GM12874 (cell line): ENCODE measurements at regions not wholly inside any gene's neighbourhood (a gene's known extent, or its start where the extent isn't known, plus 50 kb on each side); places are given as distances from the start of the nearest gene placed in this dataset.

ENCODE experiments used
- CTCF ChIP-seq: IDR thresholded peaks from 2 replicates; pipeline ENCODE4 v1.5.1; 2011; ENCODE audit warnings: low read depth, mild to moderate bottlenecking, control low read depth, low read length, moderate library complexity; ENCODE audit not compliant: insufficient read depth

DNA sequence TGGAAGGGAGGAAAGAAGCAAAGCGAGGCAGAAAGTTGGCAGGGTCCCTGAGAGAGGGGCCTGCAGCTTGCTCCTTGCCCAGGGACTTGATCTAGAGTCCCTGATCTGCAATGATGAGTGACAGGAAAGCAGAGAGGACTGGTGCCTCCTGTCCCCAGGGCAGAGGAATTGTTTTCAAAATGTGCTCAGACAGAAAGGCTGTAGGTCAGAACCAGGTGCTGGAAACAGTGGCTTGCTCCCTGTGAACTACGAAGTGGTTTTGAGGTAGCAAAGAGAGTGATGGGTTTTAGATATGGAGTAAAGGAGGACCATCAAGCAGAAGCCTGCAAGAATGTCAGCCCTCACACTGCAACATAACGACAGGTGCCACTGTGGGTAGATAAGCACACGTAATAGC lies 164.9 kb upstream of the SERTAD2 start:
- TF ChIP-seq CTCF, result no peak

DNA sequence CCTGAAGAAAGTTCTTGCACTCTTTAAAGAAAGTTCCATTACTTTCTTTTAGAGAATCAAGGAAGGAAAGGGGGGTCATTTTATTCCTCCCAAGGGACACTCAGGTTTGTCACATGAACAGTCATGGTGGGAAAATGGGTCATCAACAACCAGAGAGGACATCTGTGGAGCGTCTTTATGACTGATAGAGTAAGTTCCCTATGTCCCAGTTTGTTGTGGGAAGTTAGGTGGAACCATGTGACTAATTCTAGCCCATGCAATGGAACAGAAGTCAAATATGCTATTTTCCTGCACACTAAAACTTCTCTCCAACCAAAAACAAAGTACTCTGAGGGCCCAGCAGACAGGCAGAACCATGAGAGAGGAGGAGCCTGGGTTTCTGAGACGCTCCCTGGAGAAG lies 165.6 kb upstream of the SERTAD2 start:
- no peak for TF ChIP-seq CTCF

- no peak for TF ChIP-seq CTCF
These were observed 166.3 kb upstream of the SERTAD2 start for GRCh38 chr2:64819774-64820688.

GRCh38 chr2:64820901-64821300 lies 167.2 kb upstream of the SERTAD2 start:
- no peak for TF ChIP-seq CTCF

DNA sequence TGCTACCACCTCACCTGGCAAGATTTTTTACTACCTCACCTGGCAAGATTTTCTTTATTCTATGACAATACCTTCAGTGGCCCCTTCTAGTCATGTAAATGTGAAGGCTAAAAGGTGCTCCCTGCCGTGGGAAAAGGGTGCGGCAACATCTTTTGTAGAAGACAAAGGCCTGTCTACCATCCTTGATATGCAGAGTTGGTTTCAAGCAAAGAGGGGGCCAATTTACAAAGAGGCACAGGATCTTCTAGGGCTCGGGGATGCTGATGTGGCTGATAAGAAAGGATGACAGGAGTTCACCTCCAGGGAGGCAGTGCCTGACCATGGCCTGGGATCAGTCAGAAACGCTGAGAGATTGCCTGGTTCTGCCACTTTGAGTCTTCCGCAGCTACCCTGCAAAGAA lies 165.4 kb upstream of the SLC1A4 start:
- no peak for TF ChIP-seq CTCF

DNA sequence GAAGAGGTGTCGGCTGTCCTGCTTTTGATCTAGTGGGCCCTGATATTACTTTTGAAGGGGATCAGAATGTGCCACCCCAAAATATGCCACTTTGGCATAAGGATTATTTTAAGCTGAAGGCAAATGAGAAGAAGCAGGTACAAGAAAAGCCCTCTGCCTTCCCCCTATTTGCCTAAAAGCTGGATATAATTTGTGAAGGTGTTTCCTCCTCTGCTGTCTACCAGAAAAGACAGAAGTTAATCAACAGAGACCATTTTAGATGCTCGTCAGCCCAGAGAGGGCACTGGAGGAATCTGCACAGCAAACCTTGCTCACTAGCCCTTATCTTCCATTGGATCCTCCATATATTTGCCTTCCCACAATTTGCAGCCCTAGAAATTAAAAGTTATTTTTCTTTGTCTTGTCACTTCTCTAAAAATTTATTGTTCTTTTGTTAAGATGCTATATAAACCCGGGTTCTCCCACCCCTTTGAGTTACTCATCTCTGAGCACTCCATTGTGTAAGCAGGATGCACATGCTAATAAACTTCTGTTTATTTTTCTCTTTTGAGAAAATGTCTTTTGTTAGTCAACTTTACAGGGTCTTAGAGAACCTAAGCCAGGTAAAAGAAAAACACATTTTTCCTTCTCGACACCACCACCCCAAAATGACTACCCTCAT lies 163.2 kb upstream of the SLC1A4 start:
- no peak for TF ChIP-seq CTCF

- TF ChIP-seq CTCF, result no peak
These were observed 162.5 kb upstream of the SLC1A4 start for GRCh38 chr2:64826703-64827102.
